Neural cell (in vitro differentiated cells): ENCODE measurements at regions not wholly inside any gene's neighbourhood (a gene's known extent, or its start where the extent isn't known, plus 50 kb on each side); places are given as distances from the start of the nearest gene placed in this dataset.

Source experiments
- EP300 ChIP-seq: fragments of 450-650 bp; conservative IDR thresholded peaks from 2 replicates; pipeline ENCODE4 v1.6.1; 2014; ENCODE audit warnings: antibody characterized with exemption, mild to moderate bottlenecking, moderate library complexity; ENCODE audit not compliant: poor library complexity, severe bottlenecking
- MXI1 ChIP-seq: fragments of 450-650 bp; conservative IDR thresholded peaks from 2 replicates; pipeline ENCODE4 v1.6.1; 2014; ENCODE audit warnings: antibody characterized with exemption, mild to moderate bottlenecking; ENCODE audit not compliant: poor library complexity, severe bottlenecking
- POLR2AphosphoS5 ChIP-seq: IDR thresholded peaks from 2 replicates; pipeline ENCODE4 v1.6.1; 2012
- RAD21 ChIP-seq: fragments of 450-650 bp; conservative IDR thresholded peaks from 2 replicates; pipeline ENCODE4 v1.6.1; 2014; ENCODE audit warnings: antibody characterized with exemption, mild to moderate bottlenecking, moderate library complexity
- TAF1 ChIP-seq: IDR thresholded peaks from 2 replicates; pipeline ENCODE4 v1.6.1; 2012; ENCODE audit warnings: low read depth
- TF ChIP-seq, protein P1 (sequence below): fragments of 450-650 bp; IDR thresholded peaks from 2 replicates; pipeline ENCODE4 v1.5.1; 2014; ENCODE audit warnings: antibody characterized with exemption, mild to moderate bottlenecking, moderate library complexity; ENCODE audit not compliant: poor library complexity, severe bottlenecking

DNA sequence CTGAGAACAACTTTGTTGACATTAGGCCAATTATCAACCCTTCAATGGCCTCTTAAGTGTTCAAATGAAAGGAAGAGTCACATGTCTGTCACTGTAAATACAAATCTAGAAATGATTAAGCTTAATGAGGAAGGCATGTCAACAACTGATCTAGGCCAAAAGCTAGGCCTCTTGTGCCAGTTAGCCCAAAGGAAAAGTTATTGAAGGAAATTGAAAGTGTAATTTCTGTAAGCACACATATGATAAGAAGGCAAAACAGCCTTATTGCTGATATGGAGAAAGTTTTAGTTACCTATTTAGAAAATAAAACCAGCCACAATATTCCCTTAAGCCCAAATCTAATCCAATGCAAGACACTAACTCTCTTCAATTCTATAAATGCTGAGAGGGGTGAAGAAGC lies 604.7 kb downstream of the SLITRK6 start:
- TF ChIP-seq, protein P1, sequence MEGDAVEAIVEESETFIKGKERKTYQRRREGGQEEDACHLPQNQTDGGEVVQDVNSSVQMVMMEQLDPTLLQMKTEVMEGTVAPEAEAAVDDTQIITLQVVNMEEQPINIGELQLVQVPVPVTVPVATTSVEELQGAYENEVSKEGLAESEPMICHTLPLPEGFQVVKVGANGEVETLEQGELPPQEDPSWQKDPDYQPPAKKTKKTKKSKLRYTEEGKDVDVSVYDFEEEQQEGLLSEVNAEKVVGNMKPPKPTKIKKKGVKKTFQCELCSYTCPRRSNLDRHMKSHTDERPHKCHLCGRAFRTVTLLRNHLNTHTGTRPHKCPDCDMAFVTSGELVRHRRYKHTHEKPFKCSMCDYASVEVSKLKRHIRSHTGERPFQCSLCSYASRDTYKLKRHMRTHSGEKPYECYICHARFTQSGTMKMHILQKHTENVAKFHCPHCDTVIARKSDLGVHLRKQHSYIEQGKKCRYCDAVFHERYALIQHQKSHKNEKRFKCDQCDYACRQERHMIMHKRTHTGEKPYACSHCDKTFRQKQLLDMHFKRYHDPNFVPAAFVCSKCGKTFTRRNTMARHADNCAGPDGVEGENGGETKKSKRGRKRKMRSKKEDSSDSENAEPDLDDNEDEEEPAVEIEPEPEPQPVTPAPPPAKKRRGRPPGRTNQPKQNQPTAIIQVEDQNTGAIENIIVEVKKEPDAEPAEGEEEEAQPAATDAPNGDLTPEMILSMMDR = no peak
- no peak for TF ChIP-seq POLR2AphosphoS5
- TF ChIP-seq EP300 = no peak
- no peak for TF ChIP-seq RAD21
- no peak for TF ChIP-seq MXI1
- no peak for TF ChIP-seq TAF1
